ENCODE measurements at regions not wholly inside any gene's neighbourhood (a gene's known extent, or its start where the extent isn't known, plus 50 kb on each side); places are given as distances from the start of the nearest gene placed in this dataset.
"Not testable (repeated sequence)": the region's sequence is repeated elsewhere in the genome, so short reads cannot be mapped to it uniquely, and the experiment has no call there.

GRCh38 chr2:8110716-8111115 lies 571.1 kb upstream of the ID2 start:
- no peak for DNase-seq

- no peak for DNase-seq
Observed at GRCh38 chr2:8111193-8111592, 570.7 kb upstream of the ID2 start.

- DNase-seq = no peak
Observed at GRCh38 chr2:8115456-8115855, 566.4 kb upstream of the ID2 start.

GRCh38 chr2:8115966-8116365 lies 565.9 kb upstream of the ID2 start:
- no peak for DNase-seq

- DNase-seq = no peak
Observed at GRCh38 chr2:8116661-8117060, 565.2 kb upstream of the ID2 start.

GRCh38 chr2:8118940-8119781 lies 562.7 kb upstream of the ID2 start:
- no peak for DNase-seq

GRCh38 chr2:8119782-8120505 lies 561.9 kb upstream of the ID2 start:
- no peak for DNase-seq

- no peak for DNase-seq
Observed at GRCh38 chr2:8120506-8120860, 561.4 kb upstream of the ID2 start.

GRCh38 chr2:8121022-8121825 lies 560.6 kb upstream of the ID2 start:
- DNase-seq = no peak

- no peak for DNase-seq
Observed at GRCh38 chr2:8121826-8122513, 559.9 kb upstream of the ID2 start.

- no peak for DNase-seq
Observed at GRCh38 chr2:8122520-8122919, 559.3 kb upstream of the ID2 start.

GRCh38 chr2:8123464-8123863 lies 558.4 kb upstream of the ID2 start:
- DNase-seq = no peak

- no peak for DNase-seq
Observed at GRCh38 chr2:8125741-8126711, 555.8 kb upstream of the ID2 start.

- no peak for DNase-seq
Observed at GRCh38 chr2:8126783-8127182, 555.1 kb upstream of the ID2 start.

GRCh38 chr2:8131423-8131822 lies 550.4 kb upstream of the ID2 start:
- not testable (repeated sequence) for DNase-seq

GRCh38 chr2:8132351-8132831 lies 549.5 kb upstream of the ID2 start:
- no peak for DNase-seq

GRCh38 chr2:8132879-8133278 lies 549.0 kb upstream of the ID2 start:
- DNase-seq = no peak

GRCh38 chr2:8133363-8133762 lies 548.5 kb upstream of the ID2 start:
- DNase-seq = no peak

- no peak for DNase-seq
Observed at GRCh38 chr2:8133913-8134472, 547.9 kb upstream of the ID2 start.

- DNase-seq = no peak
Observed at GRCh38 chr2:8134473-8134932, 547.4 kb upstream of the ID2 start.
